HG03442 (cell line): ENCODE measurements at regions not wholly inside any gene's neighbourhood (a gene's known extent, or its start where the extent isn't known, plus 50 kb on each side); places are given as distances from the start of the nearest gene placed in this dataset.
"Not testable (repeated sequence)": the region's sequence is repeated elsewhere in the genome, so short reads cannot be mapped to it uniquely, and the experiment has no call there.

Experiments
- ATAC-seq: cut with Tn5 transposase; IDR thresholded peaks from one replicate; pipeline ENCODE4 v1.9.1; 2021; ENCODE audit warnings: mild to moderate bottlenecking, moderate library complexity; ENCODE audit not compliant: unreplicated experiment

DNA sequence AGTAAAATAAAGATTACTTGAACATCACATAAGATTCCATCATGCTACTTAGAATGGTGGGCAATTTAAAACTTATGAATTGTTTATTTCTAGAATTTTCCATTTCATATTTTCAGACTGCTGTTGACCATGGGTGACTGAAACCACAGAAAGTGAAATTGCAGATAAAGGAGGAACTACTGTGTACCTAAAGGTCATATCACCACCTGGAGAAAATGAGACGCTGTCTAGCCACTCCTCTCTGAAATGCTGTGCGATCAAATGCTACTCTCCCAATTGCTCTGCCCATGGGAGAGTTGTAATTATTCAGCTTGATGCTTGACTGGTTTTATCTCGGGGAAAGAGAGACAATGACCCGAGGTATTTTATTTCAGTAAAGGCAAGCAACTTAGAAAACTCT is 128.9 kb upstream of the ERCC4 start:
- ATAC-seq, result no peak

DNA sequence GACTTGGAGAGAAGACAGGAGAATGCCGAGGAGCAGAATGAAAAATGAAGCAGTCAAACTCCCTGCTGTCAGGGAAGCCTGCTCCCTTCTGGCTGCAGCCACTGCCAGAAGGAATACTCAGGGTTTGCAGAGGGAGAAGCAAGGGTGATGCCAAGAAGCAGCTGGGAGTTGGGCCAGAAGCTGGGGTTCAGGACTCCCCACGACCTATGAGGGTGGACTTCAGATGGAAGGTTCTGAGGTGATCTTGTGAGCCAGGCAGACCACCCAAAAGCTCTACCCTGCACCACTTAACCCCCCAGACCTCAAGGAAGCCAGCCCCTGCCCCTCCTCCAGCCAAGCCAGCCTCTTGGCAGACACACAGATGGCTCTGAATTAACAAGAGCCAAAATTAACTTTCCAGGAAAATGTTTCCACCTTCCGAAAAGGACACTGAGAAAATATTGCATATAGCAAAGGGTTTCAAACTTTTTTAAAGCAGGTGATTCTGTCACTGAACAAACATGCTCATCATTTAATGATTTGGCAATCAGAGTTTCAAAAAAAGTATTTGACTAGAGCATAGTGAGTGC is 126.0 kb upstream of the ERCC4 start:
- no peak for ATAC-seq

DNA sequence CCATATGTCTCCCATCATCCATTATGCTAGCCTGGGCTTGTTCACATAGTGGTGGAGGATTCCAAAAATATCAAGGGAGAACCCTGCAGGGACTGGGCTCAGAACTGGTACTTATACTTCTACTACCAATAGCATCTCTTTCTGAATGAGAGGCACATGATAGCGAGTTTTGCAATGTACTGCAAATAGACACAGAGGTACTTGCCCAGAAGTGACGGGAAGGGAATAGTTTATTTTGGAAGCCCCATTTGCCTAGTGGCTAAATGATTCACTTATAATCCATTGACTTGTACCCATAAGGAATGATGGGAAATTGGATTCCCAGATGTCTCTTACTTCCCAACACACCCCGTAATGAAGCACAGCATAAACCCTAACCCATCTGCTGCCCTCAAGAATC is 124.8 kb upstream of the ERCC4 start:
- no peak for ATAC-seq

DNA sequence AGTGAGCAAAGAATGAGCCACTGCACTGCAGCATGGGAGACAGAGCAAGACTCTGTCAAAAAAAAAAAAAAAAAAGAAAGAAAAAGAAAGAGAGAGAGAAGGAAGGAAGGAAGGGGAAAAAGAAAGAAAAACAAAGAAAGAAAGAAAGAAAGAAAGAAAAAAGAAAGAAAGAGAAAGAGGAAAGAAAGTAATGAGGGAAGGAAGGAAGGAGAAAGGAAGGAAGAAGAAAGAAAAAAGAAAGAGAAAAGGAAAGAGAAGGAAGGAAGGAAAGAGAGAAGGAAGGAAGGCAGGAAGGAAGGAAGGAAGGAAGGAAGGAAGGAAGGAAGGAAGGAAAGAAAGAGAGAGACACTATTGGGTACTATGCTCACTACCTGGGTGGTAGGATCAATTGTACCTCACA is 122.2 kb upstream of the ERCC4 start:
- ATAC-seq, result no peak

DNA sequence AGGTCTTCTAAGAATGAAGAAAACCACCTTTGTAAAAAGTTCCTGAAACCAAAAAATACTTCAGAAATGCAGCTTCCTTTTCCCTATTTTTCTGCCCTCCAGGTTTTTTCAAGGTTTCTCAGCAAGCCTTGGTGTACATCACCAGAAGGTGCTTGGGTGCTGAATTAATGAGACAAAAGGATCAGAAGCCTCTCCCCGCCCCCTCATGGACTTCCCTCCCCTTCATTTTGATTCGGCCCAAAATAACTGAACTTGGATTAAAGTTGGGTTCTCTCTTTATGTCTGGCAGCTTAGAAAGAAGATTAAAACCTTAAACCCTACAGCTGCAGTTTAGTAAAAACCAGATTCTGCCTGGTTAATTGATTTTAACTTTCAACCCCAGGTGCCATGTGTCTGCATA is 121.7 kb upstream of the ERCC4 start:
- no peak for ATAC-seq

DNA sequence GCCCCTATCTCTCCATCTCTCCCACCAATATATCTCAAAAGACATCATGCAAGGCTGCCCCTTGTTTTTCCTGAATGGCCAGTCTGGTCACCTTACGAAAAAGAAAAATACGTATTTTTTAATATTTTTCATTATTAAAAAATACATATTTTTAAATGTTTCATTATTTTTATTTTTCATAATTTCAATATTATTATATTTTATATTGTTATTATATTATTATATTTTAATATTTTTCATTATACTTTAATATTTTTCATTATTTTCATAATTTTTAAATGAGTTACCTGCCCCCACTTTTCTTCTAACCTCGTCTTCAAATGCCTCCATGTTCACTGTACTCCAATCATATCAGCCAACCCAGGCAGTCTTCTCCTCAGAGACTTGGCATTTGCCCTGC is 116.0 kb upstream of the ERCC4 start:
- ATAC-seq, result no peak

DNA sequence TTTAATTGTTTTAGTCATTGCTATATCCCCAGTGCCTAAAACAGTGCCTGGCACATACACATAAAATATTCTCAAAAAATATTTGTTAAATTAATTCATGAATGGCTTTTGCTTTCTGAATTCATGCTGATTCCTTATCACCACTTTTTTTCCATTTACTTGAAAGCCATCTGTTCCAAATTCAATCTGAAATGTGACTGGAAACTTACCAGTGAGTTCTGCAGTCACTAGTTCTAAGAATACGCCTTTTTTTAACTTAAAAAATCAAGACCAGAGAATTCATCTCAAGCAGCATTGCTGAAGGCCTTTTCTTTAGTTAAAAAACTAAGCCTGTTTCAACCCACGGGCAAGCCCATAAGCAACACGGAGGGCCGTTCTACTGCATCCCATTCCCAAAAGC is 114.0 kb upstream of the ERCC4 start:
- no peak for ATAC-seq

DNA sequence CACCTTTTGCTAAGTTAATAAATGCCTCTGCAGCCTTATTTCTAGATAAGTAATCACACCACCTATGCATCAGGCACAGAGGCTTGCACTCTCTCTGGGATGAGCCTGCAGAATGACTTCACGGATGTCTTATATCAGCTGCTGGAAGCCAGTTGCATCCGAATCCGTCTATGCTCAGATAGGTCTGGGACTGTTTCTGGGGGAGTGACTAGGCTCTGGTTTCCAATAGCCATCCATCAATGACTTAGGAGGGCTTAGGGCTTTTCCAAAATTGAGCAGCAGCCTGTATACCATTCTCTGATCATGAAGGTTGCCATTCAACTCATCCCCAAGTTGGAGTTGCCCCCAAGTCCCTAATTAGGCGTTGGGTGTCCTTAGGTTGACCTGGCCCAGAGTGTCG is 113.3 kb upstream of the ERCC4 start:
- ATAC-seq, result no peak

DNA sequence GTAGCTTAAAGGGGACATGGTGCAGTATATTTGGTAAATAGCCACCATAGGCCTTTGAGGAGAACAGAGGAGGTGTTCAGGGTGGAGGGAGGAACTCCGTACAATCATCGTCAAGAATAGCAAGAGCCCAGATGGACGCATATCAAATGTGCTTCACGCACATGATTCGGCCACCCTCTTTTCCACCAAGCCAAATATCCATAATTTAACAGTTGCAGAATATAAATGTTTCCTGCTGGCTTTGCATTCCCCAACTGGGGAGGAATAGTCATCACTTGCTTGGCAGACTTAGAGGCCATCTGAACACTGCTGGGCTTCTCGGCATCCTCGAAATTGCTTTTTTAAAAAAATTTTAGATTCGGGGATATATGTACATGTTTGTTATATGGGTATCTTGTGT is 111.9 kb upstream of the ERCC4 start:
- ATAC-seq, result no peak

DNA sequence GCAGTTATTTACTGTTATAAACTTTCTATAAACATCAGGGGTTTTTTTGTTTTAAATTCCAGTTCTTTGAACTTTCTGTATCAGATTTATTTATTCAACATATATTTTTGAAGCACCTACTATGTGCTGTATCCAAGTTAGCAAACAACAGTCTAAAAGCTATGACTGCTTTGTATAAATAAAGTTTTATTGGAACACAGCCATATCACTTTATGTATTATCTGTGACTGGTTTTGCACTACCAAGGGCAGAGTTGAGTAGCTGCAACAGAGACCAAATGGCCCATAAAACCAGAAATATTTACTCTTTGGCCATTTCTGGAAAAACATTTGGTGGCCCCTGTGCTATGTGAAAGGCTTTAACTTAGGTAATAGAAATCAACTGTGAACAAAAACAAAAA is 110.2 kb upstream of the ERCC4 start:
- ATAC-seq, result no peak

DNA sequence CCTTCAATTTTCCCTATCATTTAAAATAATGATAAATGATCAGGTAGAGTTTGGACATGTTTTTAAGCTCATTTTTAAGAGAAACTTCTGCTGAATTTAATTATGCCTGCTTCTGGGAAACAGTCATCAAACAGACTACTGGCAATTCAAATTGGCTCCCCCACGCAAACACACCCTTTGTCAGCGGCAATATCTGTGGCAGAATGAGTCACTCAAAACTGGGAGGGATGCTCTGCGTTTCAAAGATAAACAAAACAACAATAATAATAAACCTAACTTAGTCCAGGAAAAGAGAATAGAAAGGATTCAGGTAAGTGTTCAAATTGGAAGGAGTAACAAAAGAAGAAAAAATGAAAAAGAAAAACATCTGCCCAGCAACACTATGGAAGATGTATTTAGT is 108.1 kb upstream of the ERCC4 start:
- no peak for ATAC-seq

DNA sequence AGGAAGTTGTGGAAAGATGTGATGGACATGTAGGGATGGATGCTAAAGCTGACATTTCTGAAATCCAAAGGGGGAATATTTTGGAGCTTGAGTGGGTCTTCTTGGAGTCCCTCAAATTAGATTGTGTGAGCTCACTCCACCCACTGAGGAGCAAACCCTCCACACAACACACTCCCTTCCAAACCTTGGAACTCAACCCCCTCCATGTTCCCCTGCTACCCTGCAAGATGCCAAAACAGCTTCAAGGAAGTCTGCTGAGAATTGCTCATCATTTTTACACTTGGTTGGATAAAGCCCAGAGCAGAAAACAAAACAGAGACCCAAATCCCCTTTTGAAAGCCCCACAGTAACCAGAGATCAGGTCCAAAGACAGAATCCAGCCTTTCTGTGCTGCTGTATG is 103.3 kb upstream of the ERCC4 start:
- no peak for ATAC-seq

DNA sequence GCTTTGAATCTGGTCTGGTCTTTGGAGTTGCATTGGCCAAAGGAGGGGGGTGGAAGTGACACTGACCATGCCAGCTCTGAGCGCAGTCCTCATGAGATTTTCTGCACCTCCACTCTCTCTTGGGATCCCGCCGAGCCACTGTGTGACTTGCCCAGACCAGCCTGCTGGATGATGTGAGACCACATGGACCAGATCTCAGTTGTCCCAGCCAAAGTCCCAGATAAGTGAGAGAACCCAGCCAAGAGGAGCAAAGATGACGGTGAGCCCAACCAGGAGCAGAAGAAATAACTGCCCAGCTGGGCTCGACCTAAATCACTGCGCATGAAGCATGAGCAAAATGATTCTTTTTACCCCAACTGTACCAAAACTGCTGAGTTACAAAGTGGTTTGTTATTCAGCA is 96.5 kb upstream of the ERCC4 start:
- no peak for ATAC-seq

DNA sequence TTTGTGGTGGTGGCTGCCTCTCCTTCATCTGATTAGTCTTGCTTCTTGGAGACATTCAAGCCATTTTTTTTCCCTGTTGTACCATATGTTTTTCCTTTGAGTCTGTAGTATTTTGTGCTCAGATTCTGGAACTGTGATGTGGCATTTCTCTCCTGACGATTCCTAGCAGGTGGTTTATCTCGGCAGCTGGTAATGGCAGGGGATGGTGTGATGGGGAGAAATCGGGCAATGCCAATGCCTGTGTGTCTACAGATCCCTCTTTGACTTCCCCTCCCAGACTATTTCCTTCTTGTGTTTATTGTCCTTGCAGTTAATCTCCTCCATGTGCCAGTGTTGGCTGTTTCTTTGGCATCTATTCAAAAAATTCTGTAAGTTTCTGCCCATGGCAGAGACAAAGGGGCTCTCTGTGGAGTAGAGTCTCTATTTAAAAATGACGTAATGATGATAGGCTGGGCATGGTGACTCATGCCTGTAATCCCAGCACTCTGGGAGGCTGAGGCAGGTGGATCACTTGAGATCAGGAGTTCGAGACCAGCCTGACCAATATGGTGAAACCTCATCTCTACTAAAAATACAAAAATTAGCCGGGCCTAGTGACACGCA is 90.2 kb upstream of the ERCC4 start:
- no peak for ATAC-seq

DNA sequence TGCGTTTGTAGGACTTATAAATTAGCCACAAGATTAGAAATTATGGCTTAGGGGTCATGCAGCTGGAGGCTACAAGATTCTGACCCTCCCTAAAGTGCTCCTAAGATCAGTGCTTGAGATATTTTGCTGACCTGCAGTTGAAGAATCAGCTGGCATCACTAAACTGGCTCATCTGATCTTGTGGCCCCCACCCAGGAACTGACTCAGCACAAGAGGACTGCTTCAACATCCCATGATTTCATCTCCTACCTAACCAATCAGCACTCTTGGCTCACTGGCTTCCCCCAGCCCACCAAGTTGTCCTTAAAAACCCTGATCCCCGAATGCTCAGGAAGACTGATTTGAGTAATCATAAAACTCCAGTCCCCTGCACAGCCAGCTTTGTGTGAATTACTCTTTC is 86.4 kb upstream of the ERCC4 start:
- no peak for ATAC-seq

DNA sequence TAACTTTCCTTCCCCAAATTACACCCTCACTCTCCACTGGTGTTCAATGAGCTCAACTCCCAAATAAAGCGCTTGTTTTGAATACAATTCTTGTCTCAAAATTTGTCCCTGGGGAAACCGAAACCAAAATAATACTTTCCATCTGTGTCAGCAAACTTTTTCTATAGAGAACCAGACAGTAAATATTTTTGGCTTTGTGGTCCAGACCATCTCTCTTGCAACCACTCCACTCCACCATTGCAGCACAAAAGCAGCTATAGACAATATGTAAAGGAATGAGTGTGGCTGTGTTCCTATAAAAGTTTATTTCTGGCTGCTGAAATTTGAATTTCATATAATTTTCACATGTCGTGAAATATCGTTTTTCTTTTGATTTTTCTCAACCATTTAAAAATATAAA is 84.6 kb upstream of the ERCC4 start:
- no peak for ATAC-seq

DNA sequence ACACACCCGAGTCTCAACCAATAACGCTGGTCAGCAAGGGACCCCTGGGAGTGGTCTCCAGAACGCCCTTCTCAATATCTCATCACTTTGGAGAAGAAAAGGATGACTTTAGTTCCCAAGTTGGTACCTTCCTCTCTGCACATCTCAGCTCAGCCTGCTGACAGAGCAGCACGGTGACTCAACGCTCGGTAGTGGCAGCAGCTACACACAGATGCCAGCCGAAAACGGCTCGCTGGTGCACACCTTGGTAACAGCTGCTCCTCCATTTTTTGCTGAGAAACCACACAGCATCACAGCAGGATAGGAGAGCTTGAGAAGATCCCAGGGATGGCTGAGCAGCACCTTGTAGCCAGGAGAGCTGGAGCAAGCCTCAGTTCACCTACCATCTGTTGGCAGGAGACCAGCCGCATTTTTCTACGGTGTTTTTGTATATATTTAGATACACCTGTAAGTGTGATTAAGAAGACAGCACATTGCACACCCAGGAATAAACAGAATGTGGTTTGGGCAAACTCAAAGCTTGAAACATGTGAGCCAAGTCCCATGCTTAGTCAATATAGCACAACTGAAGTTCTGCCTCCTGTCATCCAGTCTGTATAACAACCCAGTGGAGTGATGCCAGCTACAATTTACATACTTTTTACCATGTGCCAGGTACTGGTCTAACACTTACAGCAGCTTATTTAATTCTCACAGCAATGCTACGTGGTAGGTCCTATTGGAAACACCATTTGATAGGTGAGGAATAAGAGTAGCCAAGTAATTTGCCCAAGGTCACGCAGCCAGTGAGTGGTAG is 83.8 kb upstream of the ERCC4 start:
- no peak for ATAC-seq

DNA sequence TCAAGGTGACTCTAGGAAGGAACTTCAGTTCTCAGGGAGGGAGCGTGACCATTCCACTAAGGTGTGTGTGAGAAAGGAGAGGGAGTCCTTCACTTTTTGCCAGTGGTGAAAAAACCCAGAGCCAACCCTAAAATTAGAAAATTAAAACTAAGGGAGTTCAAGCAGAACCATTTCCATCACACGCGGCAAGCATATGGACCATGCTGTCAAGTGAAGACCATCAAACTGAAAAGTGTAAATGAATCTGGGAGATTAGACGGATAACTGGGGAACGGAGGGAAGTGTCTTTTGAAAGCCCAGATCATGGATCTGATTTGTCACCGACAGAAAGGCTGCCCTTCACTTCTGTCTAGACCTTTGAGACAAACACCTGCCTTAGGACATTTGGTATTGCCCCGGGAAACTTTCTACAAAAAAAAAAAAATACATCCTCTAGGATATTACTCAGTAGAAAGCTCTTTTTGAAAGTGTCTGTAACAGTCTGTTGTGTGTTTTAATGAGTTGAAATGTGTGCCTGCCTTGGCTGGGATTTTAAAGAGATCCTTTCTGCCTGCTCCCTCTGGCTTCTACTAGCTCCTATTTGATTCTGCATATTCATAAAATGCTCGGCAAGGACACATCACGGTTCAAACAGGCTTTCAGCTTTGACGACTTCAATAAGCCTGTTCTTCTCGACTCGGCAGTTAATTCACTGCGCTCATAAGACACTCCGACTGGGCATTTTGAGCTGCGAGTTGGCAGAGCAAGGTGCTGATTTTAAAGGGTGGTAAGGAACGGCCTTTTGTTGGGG is 81.4 kb upstream of the ERCC4 start:
- ATAC-seq, result no peak

DNA sequence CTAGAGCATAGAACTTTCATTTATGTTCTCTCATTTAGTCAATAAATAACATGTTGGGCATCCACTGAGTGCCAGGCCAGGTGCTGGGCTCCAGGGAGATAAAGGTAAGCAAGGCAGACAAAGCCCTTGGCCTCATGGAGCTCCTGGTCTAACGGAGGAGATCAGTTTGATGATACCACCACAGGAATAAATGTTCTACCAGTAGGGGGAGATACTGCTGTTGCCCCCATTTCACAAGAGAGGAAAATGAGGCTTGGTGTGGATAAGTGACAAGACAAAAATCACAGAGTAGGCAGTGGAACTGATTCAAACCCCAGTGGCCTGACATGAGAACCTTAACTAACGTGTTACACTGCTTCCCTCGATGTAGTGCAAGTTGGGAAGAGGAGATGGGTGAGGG is 80.4 kb upstream of the ERCC4 start:
- no peak for ATAC-seq

DNA sequence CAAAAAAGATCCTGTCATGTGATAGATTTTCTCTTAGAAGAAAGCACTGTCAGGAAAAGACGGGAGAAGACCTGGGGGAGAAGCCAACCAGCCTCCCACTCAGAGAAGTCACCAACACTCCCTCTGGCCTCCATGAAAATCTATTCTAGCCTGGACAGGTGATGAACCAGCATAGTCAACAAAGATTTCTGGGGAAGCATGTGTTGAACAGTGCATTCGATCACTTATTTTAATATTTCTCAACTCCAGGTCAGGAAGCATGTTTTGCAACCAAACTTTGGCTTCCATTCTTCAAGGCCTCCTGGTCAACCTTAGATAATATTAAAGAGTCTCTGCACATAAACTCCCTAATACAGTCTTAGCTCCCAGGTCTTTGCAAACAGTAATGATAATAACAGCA is 74.7 kb upstream of the ERCC4 start:
- ATAC-seq, result no peak

DNA sequence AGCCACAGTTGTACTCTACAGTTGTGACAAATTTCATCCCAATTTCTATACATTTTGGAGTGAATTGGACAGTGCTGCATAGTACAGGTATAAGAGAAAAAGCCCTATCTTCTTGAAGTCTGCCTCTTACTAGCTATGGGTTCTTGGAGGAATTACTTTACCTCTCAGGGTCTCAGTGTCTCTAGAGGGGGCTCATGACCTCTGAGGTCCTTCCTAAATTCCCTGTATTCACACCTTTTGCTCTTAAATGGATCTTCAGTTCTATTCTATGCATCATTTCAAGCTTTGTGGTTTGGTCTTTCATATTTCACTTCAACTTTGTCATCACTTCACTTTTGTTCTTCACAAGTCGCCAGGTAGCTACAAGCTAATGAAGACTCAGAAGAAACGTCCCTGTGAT is 71.2 kb upstream of the ERCC4 start:
- ATAC-seq, result no peak

DNA sequence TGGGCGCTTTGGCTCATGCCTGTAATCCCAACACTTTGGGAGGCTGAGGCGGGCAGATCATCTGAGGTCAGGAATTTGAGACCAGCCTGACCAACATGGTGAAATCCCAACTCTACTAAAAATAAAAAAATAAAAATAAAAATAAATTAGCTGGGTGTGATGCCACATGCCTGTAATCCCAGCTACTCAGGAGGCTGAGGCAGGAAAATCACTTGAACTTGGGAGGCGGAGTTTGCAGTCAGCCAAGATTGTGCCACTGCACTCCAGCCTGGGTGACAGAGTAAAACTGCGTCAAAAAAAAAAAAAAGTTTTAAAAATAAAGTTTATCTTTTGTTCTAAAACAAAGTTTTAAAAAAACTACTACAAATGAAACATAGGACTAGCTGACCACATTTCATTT is 69.8 kb upstream of the ERCC4 start:
- ATAC-seq, result not testable (repeated sequence)
